ENCODE measurements at regions not wholly inside any gene's neighbourhood (a gene's known extent, or its start where the extent isn't known, plus 50 kb on each side); places are given as distances from the start of the nearest gene placed in this dataset.

DNA sequence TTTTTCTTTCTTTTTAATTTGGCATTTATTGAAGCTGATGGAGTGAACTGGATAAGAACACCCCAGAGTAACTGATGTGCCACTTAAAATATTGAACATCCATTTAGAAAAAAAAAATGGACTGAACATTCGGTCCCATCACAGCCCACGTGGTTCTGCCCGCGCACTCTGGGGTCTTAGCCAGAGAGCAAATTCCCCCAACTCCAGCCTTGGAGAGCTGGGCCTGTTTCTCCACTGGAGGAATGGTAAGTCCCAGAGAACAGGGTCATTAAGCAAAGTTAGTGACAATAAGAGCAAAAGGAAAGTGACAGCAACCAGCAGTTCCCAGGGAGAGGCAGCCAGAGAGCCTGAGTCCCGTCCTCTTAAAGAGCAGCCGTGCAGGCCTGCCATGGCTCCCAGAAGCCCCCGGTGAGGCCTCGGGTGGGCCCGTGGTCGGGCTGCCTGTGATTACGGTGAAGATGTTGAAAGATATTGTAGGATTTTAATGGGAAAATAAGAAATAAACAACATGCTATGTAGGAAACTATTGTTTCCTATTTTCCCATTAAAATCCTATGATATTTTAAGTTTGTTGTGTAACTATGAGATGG, 487.9 kb upstream of the MKI67 start:
- Histone ChIP-seq H3K4me1 (ENCODE audit: control insufficient read depth, extremely low read depth, insufficient read depth, low read length) (no peaks in the 10 kb centered on the region), H3K27me3 (ENCODE audit: control insufficient read depth in 2 of 2, insufficient read depth in 2 of 2, low read length in 2 of 2) (no peaks in the 10 kb centered on the region), H3K4me3 (replicated peaks in 1 of 3; ENCODE audit: insufficient read depth in 1 of 3, low read depth in 1 of 3, low read length in 3 of 3) (no peak overlapping the region), H3K9me1 (replicated peaks; ENCODE audit: control insufficient read depth, extremely low read depth, insufficient read depth, low read length) (no peaks in the 10 kb centered on the region), H4K20me1 (replicated peaks; ENCODE audit: control insufficient read depth, extremely low read depth, insufficient read depth, low read length) (no peaks in the 10 kb centered on the region), H3K9ac (replicated peaks; ENCODE audit: extremely low read depth, insufficient read depth, low read length) (no peak overlapping the region), H3K36me3 (ENCODE audit: control insufficient read depth in 2 of 2, extremely low read depth in 1 of 2, insufficient read depth in 2 of 2, low read length in 2 of 2) (no peaks in the 10 kb centered on the region), H3K79me2 (ENCODE audit: control insufficient read depth, insufficient read depth, low read length) (no peaks in the 10 kb centered on the region), H3K27ac (ENCODE audit: insufficient read depth, low read depth, low read length) (no peak overlapping the region), H2AFZ (ENCODE audit: low read depth, low read length) (no peak overlapping the region), H3K4me2 (ENCODE audit: insufficient read depth, low read length) (no peak overlapping the region), H3K9me3 (replicated peaks; ENCODE audit: control insufficient read depth, insufficient read depth, low read length) (no peaks in the 10 kb centered on the region)
- dilution Hi-C loops (cut with MboI; ENCODE audit: extremely low pct_ligation_motif_present, low sequenced_read_pairs) (no loop called here), intact Hi-C loops (cut with micrococcal nuclease) (no loop called here)
- POLR2A ChIA-PET = no interaction called here
- DNase-seq (ENCODE audit: low read depth, low spot score) = no peak
- no TSS peak for BruUV-seq (replicated peaks)
- CTCF ChIA-PET = no interaction called here
- FAIRE-seq = no peak
- TF ChIP-seq POLR2A (IDR thresholded peaks at IDR 0.05; ENCODE audit: low read depth, low read length) (no peak), FOS (IDR thresholded peaks at IDR 0.05; ENCODE audit: borderline replicate concordance, insufficient read depth, low read length) (no peak), JUN (IDR thresholded peaks at IDR 0.05; ENCODE audit: borderline replicate concordance, insufficient read depth, insufficient read length, low read depth) (no peak), GATA2 (IDR thresholded peaks at IDR 0.05; ENCODE audit: insufficient read depth, insufficient read length, low read depth, low read length) (no peak), MYC (IDR thresholded peaks at IDR 0.05; ENCODE audit: low read depth, low read length) (no peak), POLR2AphosphoS5 (IDR thresholded peaks at IDR 0.05; ENCODE audit: insufficient read depth, low read depth, low read length) (no peak), MAX (IDR thresholded peaks at IDR 0.05; ENCODE audit: insufficient read depth, insufficient read length) (no peak), EZH2 (IDR thresholded peaks at IDR 0.05; ENCODE audit: borderline replicate concordance, low read depth, low read length, severe bottlenecking) (no peak)
- TF ChIP-seq, protein P1, sequence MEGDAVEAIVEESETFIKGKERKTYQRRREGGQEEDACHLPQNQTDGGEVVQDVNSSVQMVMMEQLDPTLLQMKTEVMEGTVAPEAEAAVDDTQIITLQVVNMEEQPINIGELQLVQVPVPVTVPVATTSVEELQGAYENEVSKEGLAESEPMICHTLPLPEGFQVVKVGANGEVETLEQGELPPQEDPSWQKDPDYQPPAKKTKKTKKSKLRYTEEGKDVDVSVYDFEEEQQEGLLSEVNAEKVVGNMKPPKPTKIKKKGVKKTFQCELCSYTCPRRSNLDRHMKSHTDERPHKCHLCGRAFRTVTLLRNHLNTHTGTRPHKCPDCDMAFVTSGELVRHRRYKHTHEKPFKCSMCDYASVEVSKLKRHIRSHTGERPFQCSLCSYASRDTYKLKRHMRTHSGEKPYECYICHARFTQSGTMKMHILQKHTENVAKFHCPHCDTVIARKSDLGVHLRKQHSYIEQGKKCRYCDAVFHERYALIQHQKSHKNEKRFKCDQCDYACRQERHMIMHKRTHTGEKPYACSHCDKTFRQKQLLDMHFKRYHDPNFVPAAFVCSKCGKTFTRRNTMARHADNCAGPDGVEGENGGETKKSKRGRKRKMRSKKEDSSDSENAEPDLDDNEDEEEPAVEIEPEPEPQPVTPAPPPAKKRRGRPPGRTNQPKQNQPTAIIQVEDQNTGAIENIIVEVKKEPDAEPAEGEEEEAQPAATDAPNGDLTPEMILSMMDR (IDR thresholded peaks at IDR 0.05; ENCODE audit: extremely low read depth in 1 of 2, insufficient read depth in 1 of 2, low read depth in 1 of 2, low read length in 2 of 2) = no peak
